OCI-LY3 (cell line): ENCODE measurements at regions not wholly inside any gene's neighbourhood (a gene's known extent, or its start where the extent isn't known, plus 50 kb on each side); places are given as distances from the start of the nearest gene placed in this dataset.

Source experiments
- H2AFZ ChIP-seq: fragments of 200-600, 300-600 bp; shearing (Covaris generic); 2 replicates; pipeline ENCODE4 v1.6.0; 2014; ENCODE audit warnings: antibody characterized with exemption, low read depth, low read length
- H3K27ac ChIP-seq: fragments of 200-600, 300-600 bp; sonication (generic); 2 replicates; pipeline ENCODE4 v1.5.1; 2014; ENCODE audit warnings: mild to moderate bottlenecking, low read length, moderate library complexity, mixed read lengths
- H3K27me3 ChIP-seq: fragments of 200-600, 300-600 bp; sonication (generic); 2 replicates; pipeline ENCODE4 v1.6.1; 2014; ENCODE audit warnings: low read depth, low read length, mixed read lengths
- H3K36me3 ChIP-seq: fragments of 200-600, 300-600 bp; sonication (generic); replicated peaks from 2 replicates; pipeline ENCODE3; 2014; ENCODE audit warnings: low read depth, low read length, mixed read lengths
- H3K4me1 ChIP-seq: fragments of 300-600, 200-600 bp; sonication (generic); 2 replicates; pipeline ENCODE4 v1.6.1; 2014; ENCODE audit warnings: low read length, mixed read lengths
- H3K4me2 ChIP-seq: fragments of 200-600, 300-600 bp; sonication (generic); 2 replicates; pipeline ENCODE4 v1.6.1; 2014; ENCODE audit warnings: low read length, mixed read lengths
- H3K4me3 ChIP-seq: fragments of 300-600, 200-600 bp; sonication (generic); 2 replicates; pipeline ENCODE4 v1.5.1; 2014; ENCODE audit warnings: antibody characterized with exemption, mild to moderate bottlenecking, low read length, moderate library complexity
- H3K79me2 ChIP-seq: fragments of 300-600, 200-600 bp; shearing (Covaris generic); 2 replicates; pipeline ENCODE4 v1.6.1; 2014; ENCODE audit warnings: mild to moderate bottlenecking, low read length, mixed read lengths
- H3K9ac ChIP-seq: fragments of 300-600, 200-600 bp; shearing (Covaris generic); 2 replicates; pipeline ENCODE4 v1.6.0; 2014; ENCODE audit warnings: mild to moderate bottlenecking, low read length, moderate library complexity
- H3K9me3 ChIP-seq: fragments of 200-600, 300-600 bp; shearing (Covaris generic); 2 replicates; pipeline ENCODE4 v1.6.1; 2014; ENCODE audit warnings: low read length, mixed read lengths; ENCODE audit not compliant: insufficient read depth
- H4K20me1 ChIP-seq: fragments of 200-600, 300-600 bp; sonication (generic); 2 replicates; pipeline ENCODE4 v1.6.1; 2016; ENCODE audit warnings: low read length, mixed read lengths; ENCODE audit not compliant: insufficient read depth
- CTCF ChIP-seq: fragments of 200-600, 300-600 bp; sonication (generic); IDR thresholded peaks from 2 replicates; pipeline ENCODE4 v1.5.1; 2014; ENCODE audit warnings: antibody characterized with exemption, low read length, low read depth
- EZH2phosphoT487 ChIP-seq: fragments of 200-600 bp; shearing (Covaris generic); IDR thresholded peaks from 2 replicates; pipeline ENCODE4 v1.6.1; 2018; ENCODE audit warnings: antibody characterized with exemption, mixed run types, low read depth

- H3K9ac ChIP-seq: no peak overlapping the region
- TF ChIP-seq EZH2phosphoT487 (no peak), CTCF (no peak)
- H3K36me3 ChIP-seq: no peaks in the 10 kb centered on the region
- no peaks in the 10 kb centered on the region for H4K20me1 ChIP-seq
- H3K79me2 ChIP-seq: no peaks in the 10 kb centered on the region
- H2AFZ ChIP-seq: no peak overlapping the region
- no peak overlapping the region for H3K4me2 ChIP-seq
- H3K27me3 ChIP-seq: no peaks in the 10 kb centered on the region
- H3K4me1 ChIP-seq: no peaks in the 10 kb centered on the region
- H3K4me3 ChIP-seq: no peak overlapping the region
- no peak overlapping the region for H3K27ac ChIP-seq
- H3K9me3 ChIP-seq: no peaks in the 10 kb centered on the region
Measured at GRCh38 chr3:82293867-82294266, 532.4 kb upstream of the GBE1 start.

- Histone ChIP-seq H2AFZ (no peak overlapping the region), H3K79me2 (no peaks in the 10 kb centered on the region), H3K4me3 (no peak overlapping the region), H3K36me3 (no peaks in the 10 kb centered on the region), H3K9ac (no peak overlapping the region), H3K4me1 (no peaks in the 10 kb centered on the region), H3K27me3 (no peaks in the 10 kb centered on the region), H3K27ac (no peak overlapping the region), H4K20me1 (no peaks in the 10 kb centered on the region), H3K4me2 (no peak overlapping the region), H3K9me3 (no peaks in the 10 kb centered on the region)
- TF ChIP-seq EZH2phosphoT487 (no peak), CTCF (no peak)
Measured at GRCh38 chr3:82293435-82293834, 532.0 kb upstream of the GBE1 start.

DNA sequence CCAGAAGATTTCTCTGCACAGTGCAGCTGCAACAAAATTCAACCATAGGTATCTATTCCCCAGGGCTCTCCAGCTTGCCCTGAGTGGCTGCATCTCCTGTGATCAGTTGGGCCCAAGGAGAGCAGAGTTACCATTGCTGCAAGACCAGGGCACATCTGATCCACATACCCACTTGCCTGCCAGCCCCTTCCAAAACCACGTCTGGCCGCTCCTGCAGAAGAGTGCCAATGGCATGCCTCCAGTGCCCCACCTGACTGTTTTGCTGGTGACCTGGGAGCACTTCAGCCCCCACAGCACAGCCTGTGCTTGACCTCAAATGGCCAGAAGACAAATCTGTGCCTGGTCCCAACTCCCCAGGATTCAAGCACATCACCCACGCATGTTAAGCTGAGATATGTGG, 526.1 kb upstream of the GBE1 start:
- TF ChIP-seq CTCF (no peak), EZH2phosphoT487 (no peak)
- Histone ChIP-seq H3K4me2 (no peak overlapping the region), H3K36me3 (no peaks in the 10 kb centered on the region), H3K27me3 (no peaks in the 10 kb centered on the region), H4K20me1 (no peaks in the 10 kb centered on the region), H3K4me1 (no peaks in the 10 kb centered on the region), H3K27ac (no peak overlapping the region), H3K9me3 (no peaks in the 10 kb centered on the region; the same call in 1 of the 2 replicates), H3K9ac (no peak overlapping the region), H3K79me2 (no peaks in the 10 kb centered on the region), H3K4me3 (no peak overlapping the region), H2AFZ (no peak overlapping the region)

DNA sequence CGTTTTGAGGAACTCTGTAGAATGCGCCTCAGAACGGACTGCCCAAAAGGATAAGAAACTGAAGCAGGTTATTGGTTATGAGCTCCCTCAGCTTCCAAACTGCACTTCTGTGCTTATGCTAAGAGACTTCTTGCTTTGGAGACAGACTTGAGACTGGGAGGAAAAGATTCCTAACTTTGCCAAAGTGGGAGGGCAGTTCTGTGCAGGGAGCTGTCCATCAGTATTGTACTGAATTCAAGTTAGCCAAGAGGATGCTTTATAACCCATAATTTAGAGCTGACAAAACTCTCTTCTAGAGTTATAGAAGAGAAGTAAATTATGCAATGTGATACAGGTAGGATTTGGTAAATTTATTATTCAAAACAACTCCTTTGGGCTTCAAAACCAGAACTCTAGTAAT, 519.8 kb upstream of the GBE1 start:
- Histone ChIP-seq H3K79me2 (no peaks in the 10 kb centered on the region), H3K36me3 (no peaks in the 10 kb centered on the region), H2AFZ (no peak overlapping the region), H3K4me1 (no peaks in the 10 kb centered on the region), H4K20me1 (no peaks in the 10 kb centered on the region), H3K27ac (no peak overlapping the region), H3K27me3 (no peaks in the 10 kb centered on the region), H3K4me2 (no peak overlapping the region), H3K9me3 (no peaks in the 10 kb centered on the region; the same call in 1 of the 2 replicates), H3K4me3 (no peak overlapping the region), H3K9ac (no peak overlapping the region)
- TF ChIP-seq EZH2phosphoT487 (no peak), CTCF (no peak)
